ENCODE measurements at regions not wholly inside any gene's neighbourhood (a gene's known extent, or its start where the extent isn't known, plus 50 kb on each side); places are given as distances from the start of the nearest gene placed in this dataset.

DNA sequence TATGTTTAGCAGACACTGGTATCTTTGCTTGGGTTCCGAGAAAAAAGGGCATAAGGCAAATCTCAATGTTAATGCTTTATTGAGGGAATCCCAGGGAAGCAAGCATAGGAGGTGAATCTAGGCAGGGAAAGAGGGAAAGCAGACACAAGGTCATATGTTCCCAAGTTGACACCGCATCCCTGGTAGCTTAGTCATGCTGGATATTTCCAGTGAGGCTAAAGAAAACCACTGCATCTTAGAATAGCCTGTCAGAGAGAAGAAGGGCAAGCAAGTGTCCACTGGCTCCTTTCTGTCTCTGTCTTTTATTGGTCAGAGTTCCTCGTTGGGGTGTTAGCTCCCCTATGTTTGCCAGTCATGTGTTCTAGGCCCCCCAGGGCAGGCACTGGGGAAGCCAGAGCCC lies 104.7 kb downstream of the NKX6-1 start:
- intact Hi-C loops (cut with DNase I), result no loop called here
- Histone ChIP-seq H3K4me3 (no peak overlapping the region), H3K36me3 (no peaks in the 10 kb centered on the region), H3K27ac (no peak overlapping the region), H3K9me3 (no peaks in the 10 kb centered on the region), H3K4me1 (no peaks in the 10 kb centered on the region), H3K27me3 (no peaks in the 10 kb centered on the region)
- 74 to 83% methylated on average over 3 of the region's 3 CpGs for whole genome bisulfite sequencing, 2 donors
- TF ChIP-seq POLR2A (IDR thresholded peaks at IDR 0.05) (no peak), EP300 (IDR thresholded peaks at IDR 0.05) (no peak), POLR2AphosphoS5 (IDR thresholded peaks at IDR 0.05) (no peak)
- TF ChIP-seq, protein P1, sequence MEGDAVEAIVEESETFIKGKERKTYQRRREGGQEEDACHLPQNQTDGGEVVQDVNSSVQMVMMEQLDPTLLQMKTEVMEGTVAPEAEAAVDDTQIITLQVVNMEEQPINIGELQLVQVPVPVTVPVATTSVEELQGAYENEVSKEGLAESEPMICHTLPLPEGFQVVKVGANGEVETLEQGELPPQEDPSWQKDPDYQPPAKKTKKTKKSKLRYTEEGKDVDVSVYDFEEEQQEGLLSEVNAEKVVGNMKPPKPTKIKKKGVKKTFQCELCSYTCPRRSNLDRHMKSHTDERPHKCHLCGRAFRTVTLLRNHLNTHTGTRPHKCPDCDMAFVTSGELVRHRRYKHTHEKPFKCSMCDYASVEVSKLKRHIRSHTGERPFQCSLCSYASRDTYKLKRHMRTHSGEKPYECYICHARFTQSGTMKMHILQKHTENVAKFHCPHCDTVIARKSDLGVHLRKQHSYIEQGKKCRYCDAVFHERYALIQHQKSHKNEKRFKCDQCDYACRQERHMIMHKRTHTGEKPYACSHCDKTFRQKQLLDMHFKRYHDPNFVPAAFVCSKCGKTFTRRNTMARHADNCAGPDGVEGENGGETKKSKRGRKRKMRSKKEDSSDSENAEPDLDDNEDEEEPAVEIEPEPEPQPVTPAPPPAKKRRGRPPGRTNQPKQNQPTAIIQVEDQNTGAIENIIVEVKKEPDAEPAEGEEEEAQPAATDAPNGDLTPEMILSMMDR (IDR thresholded peaks at IDR 0.05), result no peak
- no peak for DNase-seq

DNA sequence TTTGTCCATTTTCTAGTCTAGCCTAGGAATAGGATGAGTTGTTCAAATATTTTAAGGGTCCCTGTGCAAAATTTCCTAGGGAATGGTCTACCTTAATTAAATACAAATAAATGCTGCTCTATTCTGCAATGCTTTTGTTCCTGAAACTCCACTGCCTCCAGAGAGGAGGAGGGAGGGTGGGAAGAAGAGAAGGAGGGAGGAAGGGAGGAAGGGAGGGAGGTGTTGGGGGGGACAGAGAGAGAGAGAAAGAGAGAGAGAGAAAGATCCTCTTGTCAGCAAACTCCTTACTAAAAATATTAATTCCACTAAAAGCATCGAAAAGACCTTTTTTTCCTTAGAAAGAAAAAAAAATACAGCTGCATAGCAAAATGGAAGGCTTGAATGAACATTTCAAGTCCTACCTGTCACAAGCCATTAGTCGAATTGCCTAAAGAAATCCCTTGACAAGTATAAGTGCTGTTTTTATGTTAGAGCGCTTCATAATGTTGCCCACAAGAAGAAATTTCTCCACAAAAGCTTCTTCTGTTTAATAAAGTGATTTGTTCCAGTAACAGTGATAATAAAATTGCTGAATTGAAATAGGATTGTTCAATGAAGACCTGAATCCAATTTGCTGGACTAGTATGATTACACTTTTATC lies 106.0 kb downstream of the NKX6-1 start:
- Histone ChIP-seq H3K27ac (no peak overlapping the region), H3K4me1 (no peaks in the 10 kb centered on the region), H3K4me3 (no peak overlapping the region), H3K9me3 (no peaks in the 10 kb centered on the region), H3K36me3 (no peaks in the 10 kb centered on the region), H3K27me3 (no peaks in the 10 kb centered on the region)
- TF ChIP-seq, protein P1 (IDR thresholded peaks at IDR 0.05), result no peak
- TF ChIP-seq POLR2AphosphoS5 (IDR thresholded peaks at IDR 0.05), result no peak
- no peak for TF ChIP-seq EP300 (IDR thresholded peaks at IDR 0.05)
- TF ChIP-seq POLR2A (IDR thresholded peaks at IDR 0.05), result no peak
- no peak for DNase-seq
- intact Hi-C loops (cut with DNase I), result no loop called here
- 87 to 90% methylated on average over 3 of the region's 3 CpGs for WGBS, 2 donors

DNA sequence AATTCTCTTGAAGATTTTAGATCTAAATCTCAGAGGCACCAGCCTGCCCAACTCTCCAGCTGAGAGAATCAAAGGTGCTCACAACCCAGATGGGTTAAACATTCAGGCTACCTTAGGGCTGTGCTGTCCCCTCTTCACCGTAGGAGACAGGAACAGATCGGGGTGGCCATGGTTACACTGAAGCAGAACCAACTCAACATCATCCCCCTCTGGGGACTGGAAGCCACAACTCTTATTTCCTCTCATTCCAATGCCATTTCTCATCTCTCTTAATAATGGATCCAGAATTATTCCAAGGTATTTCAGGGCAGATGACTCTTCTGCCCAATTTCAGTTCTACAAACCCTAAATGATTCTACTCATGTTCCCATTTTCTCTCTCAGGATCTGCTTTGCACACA lies 109.7 kb downstream of the NKX6-1 start:
- intact Hi-C loops (cut with DNase I), result no loop called here
- no peaks in the 10 kb centered on the region for H3K9me3 ChIP-seq
- no peak overlapping the region for H3K4me3 ChIP-seq
- H3K27me3 ChIP-seq, result no peaks in the 10 kb centered on the region
- WGBS, 2 donors, result 80 to 93% methylated on average over 2 of the region's 2 CpGs
- no peak for DNase-seq
- no peak for TF ChIP-seq EP300 (IDR thresholded peaks at IDR 0.05)
- no peak for TF ChIP-seq POLR2AphosphoS5 (IDR thresholded peaks at IDR 0.05)
- TF ChIP-seq, protein P1 (IDR thresholded peaks at IDR 0.05), result no peak
- TF ChIP-seq POLR2A (IDR thresholded peaks at IDR 0.05), result no peak
- no peaks in the 10 kb centered on the region for H3K36me3 ChIP-seq
- H3K27ac ChIP-seq, result no peak overlapping the region
- no peaks in the 10 kb centered on the region for H3K4me1 ChIP-seq

DNA sequence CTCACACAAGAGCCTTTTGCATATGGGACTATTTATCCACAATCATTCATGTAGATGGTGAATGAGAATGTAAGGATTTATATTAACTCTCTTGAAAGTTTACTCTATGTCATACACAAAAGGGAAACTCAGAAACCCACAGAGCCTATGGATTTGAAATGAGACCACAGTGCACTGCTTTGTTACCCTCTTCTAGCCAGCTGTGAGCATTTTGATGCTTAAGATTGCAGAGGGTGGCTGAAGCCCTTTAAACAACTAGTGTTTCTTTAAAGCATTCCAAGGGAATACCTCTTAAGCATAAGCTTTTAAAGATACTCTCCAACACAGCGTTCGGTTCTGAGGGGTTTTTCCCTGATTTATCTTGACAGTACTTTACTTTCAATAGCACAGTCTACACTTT lies 113.9 kb downstream of the NKX6-1 start:
- TF ChIP-seq POLR2AphosphoS5 (IDR thresholded peaks at IDR 0.05) (no peak), EP300 (IDR thresholded peaks at IDR 0.05) (no peak), POLR2A (IDR thresholded peaks at IDR 0.05) (no peak)
- TF ChIP-seq, protein P1 (IDR thresholded peaks at IDR 0.05), result no peak

DNA sequence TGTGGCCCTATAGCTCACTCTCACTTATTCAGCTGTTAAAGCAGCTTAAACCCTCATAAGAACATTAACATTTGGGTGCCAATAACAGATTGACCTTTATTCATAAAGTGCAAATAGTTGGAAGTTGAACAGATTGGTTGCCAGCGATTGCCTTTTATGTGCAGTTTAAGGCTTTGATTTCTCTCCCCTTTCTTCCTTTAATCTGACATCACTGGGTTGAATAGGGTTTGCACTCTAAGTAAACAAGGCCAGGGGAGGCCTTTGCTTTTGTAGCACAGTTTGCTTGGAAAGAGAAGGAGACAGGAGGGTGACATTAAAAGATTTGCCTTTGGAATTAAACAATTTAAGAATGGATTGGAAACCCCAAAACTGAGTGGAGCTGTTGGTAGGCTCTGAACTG lies 114.3 kb downstream of the NKX6-1 start:
- no peak overlapping the region for H3K4me3 ChIP-seq
- H3K27me3 ChIP-seq, result no peaks in the 10 kb centered on the region
- intact Hi-C loops (cut with DNase I), result no loop called here
- no peaks in the 10 kb centered on the region for H3K36me3 ChIP-seq
- DNase-seq, result no peak
- no peaks in the 10 kb centered on the region for H3K9me3 ChIP-seq
- no peak overlapping the region for H3K27ac ChIP-seq
- no peaks in the 10 kb centered on the region for H3K4me1 ChIP-seq
- 25 to 51% methylated on average over 1 of the region's 1 CpG for WGBS, 2 donors
- TF ChIP-seq POLR2AphosphoS5 (IDR thresholded peaks at IDR 0.05) (no peak), EP300 (IDR thresholded peaks at IDR 0.05) (no peak), POLR2A (IDR thresholded peaks at IDR 0.05) (no peak)
- TF ChIP-seq, protein P1 (IDR thresholded peaks at IDR 0.05), result no peak

More for the DNA sequence above, 113.9 kb downstream of the NKX6-1 start:
- Histone ChIP-seq H3K27me3 (no peaks in the 10 kb centered on the region), H3K27ac (no peak overlapping the region), H3K36me3 (no peaks in the 10 kb centered on the region), H3K4me1 (no peaks in the 10 kb centered on the region), H3K4me3 (no peak overlapping the region), H3K9me3 (no peaks in the 10 kb centered on the region)
- 35 to 64% methylated on average over 2 of the region's 2 CpGs for WGBS, 2 donors
- no peak for DNase-seq
- intact Hi-C loops (cut with DNase I), result no loop called here
